ENCODE measurements at regions not wholly inside any gene's neighbourhood (a gene's known extent, or its start where the extent isn't known, plus 50 kb on each side); places are given as distances from the start of the nearest gene placed in this dataset.

- DNase-seq (ENCODE audit: low spot score) = no peak
- peak; percentile 9 for FAIRE-seq
Measured at GRCh38 chr20:57793421-57793820, 83.6 kb upstream of the PMEPA1 start.

GRCh38 chr20:57792386-57793080 is 82.7 kb upstream of the PMEPA1 start:
- DNase-seq (ENCODE audit: low spot score) = no peak
- FAIRE-seq = peak; percentile 84

GRCh38 chr20:57791966-57792365 is 82.2 kb upstream of the PMEPA1 start:
- DNase-seq (ENCODE audit: low spot score) = no peak
- peak; percentile 94 for FAIRE-seq

- DNase-seq (ENCODE audit: low spot score) (no peak), FAIRE-seq (peak; percentile 70)
Measured at GRCh38 chr20:57791178-57791962, 81.6 kb upstream of the PMEPA1 start.

GRCh38 chr20:57790176-57790575 is 80.4 kb upstream of the PMEPA1 start:
- DNase-seq (ENCODE audit: low spot score) (no peak), FAIRE-seq (no peak)

- DNase-seq (ENCODE audit: low spot score) (no peak), FAIRE-seq (peak; percentile 92)
Measured at GRCh38 chr20:57788936-57789613, 79.3 kb upstream of the PMEPA1 start.

- FAIRE-seq (peak; percentile 93), DNase-seq (ENCODE audit: low spot score) (no peak)
Measured at GRCh38 chr20:57787990-57788781, 78.4 kb upstream of the PMEPA1 start.

- no peak for FAIRE-seq
- no peak for DNase-seq (ENCODE audit: low spot score)
Measured at GRCh38 chr20:57787151-57787989, 77.6 kb upstream of the PMEPA1 start.

- DNase-seq (ENCODE audit: low spot score) (no peak), FAIRE-seq (no peak)
Measured at GRCh38 chr20:57786304-57786932, 76.6 kb upstream of the PMEPA1 start.

- no peak for DNase-seq (ENCODE audit: low spot score)
Measured at GRCh38 chr20:57785720-57786119, 75.9 kb upstream of the PMEPA1 start.

GRCh38 chr20:57785061-57785460 is 75.2 kb upstream of the PMEPA1 start:
- DNase-seq (ENCODE audit: low spot score) = no peak
- no peak for FAIRE-seq

More at GRCh38 chr20:57785720-57786119, 75.9 kb upstream of the PMEPA1 start:
- no peak for FAIRE-seq

- DNase-seq (ENCODE audit: low spot score) (no peak), FAIRE-seq (peak; percentile 74)
Measured at GRCh38 chr20:57783956-57784837, 74.4 kb upstream of the PMEPA1 start.

GRCh38 chr20:57783196-57783595 is 73.4 kb upstream of the PMEPA1 start:
- no peak for DNase-seq (ENCODE audit: low spot score)
- FAIRE-seq = peak; percentile 69

- FAIRE-seq (no peak), DNase-seq (ENCODE audit: low spot score) (no peak)
Measured at GRCh38 chr20:57782631-57783041, 72.8 kb upstream of the PMEPA1 start.

GRCh38 chr20:57781901-57782300 is 72.1 kb upstream of the PMEPA1 start:
- FAIRE-seq = no peak
- DNase-seq (ENCODE audit: low spot score) = no peak

GRCh38 chr20:57780906-57781305 is 71.1 kb upstream of the PMEPA1 start:
- DNase-seq (ENCODE audit: low spot score) (no peak), FAIRE-seq (peak; percentile 95)

GRCh38 chr20:57780398-57780797 is 70.6 kb upstream of the PMEPA1 start:
- no peak for FAIRE-seq
- no peak for DNase-seq (ENCODE audit: low spot score)

GRCh38 chr20:57779401-57780003 is 69.7 kb upstream of the PMEPA1 start:
- FAIRE-seq = no peak
- DNase-seq (ENCODE audit: low spot score) = no peak

GRCh38 chr20:57777911-57778310 is 68.1 kb upstream of the PMEPA1 start:
- no peak for DNase-seq (ENCODE audit: low spot score)
- FAIRE-seq = peak; percentile 80
